Nephron progenitor cell (in vitro differentiated cells): ENCODE measurements at regions not wholly inside any gene's neighbourhood (a gene's known extent, or its start where the extent isn't known, plus 50 kb on each side); places are given as distances from the start of the nearest gene placed in this dataset.

Experiments
- DNase-seq: peaks from one replicate; pipeline ENCODE4 v3.0.0; 2021
- H3K27ac Mint-ChIP-seq: 2 replicates; pipeline ENCODE4 v1.8.0; 2021; ENCODE audit warnings: mild to moderate bottlenecking, moderate library complexity, mixed read lengths
- H3K27me3 Mint-ChIP-seq: 2 replicates; pipeline ENCODE4 v1.8.0; 2021; ENCODE audit warnings: mild to moderate bottlenecking, low read depth, mixed read lengths; ENCODE audit not compliant: poor library complexity
- H3K36me3 Mint-ChIP-seq: 2 replicates; pipeline ENCODE4 v1.8.0; 2021; ENCODE audit warnings: low read depth, mixed read lengths
- H3K4me1 Mint-ChIP-seq: 2 replicates; pipeline ENCODE4 v1.8.0; 2021; ENCODE audit warnings: mixed read lengths
- H3K4me3 Mint-ChIP-seq: 2 replicates; pipeline ENCODE4 v1.8.0; 2021; ENCODE audit warnings: mild to moderate bottlenecking, moderate library complexity, mixed read lengths
- H3K9me3 Mint-ChIP-seq: 2 replicates; pipeline ENCODE4 v1.8.0; 2021; ENCODE audit warnings: mild to moderate bottlenecking, moderate library complexity, mixed read lengths
- TF ChIP-seq, protein P1 (sequence below): fragments of 200-600 bp; sonication (generic); IDR thresholded peaks from 2 replicates; pipeline ENCODE4 v1.5.0; 2021; ENCODE audit warnings: antibody characterized with exemption

DNA sequence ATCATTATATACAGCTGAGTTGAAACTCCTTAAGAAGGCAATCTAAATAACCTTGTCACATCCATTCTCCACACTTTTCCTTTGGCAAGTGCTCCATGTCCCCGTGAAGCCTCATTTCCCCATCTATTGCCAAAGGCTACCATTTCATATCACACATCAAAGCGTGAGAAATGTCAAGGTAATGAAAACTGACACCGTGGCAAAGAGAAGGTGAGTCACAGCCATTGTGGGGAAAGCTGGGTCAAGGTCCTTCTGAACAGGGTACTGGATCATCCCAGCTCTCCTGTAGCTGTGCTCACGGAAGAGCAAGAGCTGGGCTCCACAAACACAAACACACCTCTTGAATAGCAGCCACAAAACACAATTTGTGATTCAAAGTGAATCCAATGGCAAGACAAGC is 58.2 kb upstream of the REG3G start:
- Mint-ChIP-seq H3K4me1 (no peaks in the 10 kb centered on the region), H3K27me3 (peaks cover 4% of the 10 kb centered on the region)

DNA sequence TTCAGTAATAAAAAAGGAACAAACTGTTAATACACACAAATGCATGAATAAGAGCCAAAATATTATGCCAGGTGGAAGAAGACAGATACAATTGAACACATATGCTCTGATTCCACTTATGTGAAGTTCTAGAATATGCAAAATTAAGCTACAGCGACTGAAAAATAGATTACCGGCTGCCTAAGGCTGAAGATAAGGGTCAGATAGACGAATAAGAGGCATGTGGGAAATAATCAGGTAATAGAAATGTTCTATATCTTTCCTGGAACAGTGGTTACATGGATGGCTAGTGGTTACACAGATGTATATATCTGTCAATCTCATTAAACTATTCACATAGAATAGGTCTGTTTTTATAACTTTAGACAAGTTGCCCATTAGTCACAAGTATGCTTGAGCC is 51.9 kb upstream of the REG3G start:
- H3K36me3 Mint-ChIP-seq: no peaks in the 10 kb centered on the region

More for the DNA sequence above, 58.2 kb upstream of the REG3G start:
- no peak overlapping the region for H3K4me3 Mint-ChIP-seq
- H3K36me3 Mint-ChIP-seq: no peaks in the 10 kb centered on the region
- TF ChIP-seq, protein P1, sequence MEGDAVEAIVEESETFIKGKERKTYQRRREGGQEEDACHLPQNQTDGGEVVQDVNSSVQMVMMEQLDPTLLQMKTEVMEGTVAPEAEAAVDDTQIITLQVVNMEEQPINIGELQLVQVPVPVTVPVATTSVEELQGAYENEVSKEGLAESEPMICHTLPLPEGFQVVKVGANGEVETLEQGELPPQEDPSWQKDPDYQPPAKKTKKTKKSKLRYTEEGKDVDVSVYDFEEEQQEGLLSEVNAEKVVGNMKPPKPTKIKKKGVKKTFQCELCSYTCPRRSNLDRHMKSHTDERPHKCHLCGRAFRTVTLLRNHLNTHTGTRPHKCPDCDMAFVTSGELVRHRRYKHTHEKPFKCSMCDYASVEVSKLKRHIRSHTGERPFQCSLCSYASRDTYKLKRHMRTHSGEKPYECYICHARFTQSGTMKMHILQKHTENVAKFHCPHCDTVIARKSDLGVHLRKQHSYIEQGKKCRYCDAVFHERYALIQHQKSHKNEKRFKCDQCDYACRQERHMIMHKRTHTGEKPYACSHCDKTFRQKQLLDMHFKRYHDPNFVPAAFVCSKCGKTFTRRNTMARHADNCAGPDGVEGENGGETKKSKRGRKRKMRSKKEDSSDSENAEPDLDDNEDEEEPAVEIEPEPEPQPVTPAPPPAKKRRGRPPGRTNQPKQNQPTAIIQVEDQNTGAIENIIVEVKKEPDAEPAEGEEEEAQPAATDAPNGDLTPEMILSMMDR: no peak
- H3K27ac Mint-ChIP-seq: no peak overlapping the region
- H3K9me3 Mint-ChIP-seq: no peaks in the 10 kb centered on the region
- DNase-seq: no peak

More for the DNA sequence above, 51.9 kb upstream of the REG3G start:
- Mint-ChIP-seq H3K9me3 (no peaks in the 10 kb centered on the region), H3K4me3 (no peak overlapping the region), H3K4me1 (peaks cover 6% of the 10 kb centered on the region), H3K27me3 (peaks cover 3% of the 10 kb centered on the region), H3K27ac (no peak overlapping the region)
- TF ChIP-seq, protein P1: no peak
- DNase-seq: no peak
